H9 (cell line): ENCODE measurements at regions not wholly inside any gene's neighbourhood (a gene's known extent, or its start where the extent isn't known, plus 50 kb on each side); places are given as distances from the start of the nearest gene placed in this dataset.

Experiments
- DNase-seq: peaks from one replicate; pipeline ENCODE4 v3.0.0-alpha.2; 2017
- H2AFZ ChIP-seq: one replicate; pipeline ENCODE4 v1.6.1; 2013; ENCODE audit warnings: mild to moderate bottlenecking, low read length, control low read depth, moderate library complexity
- H2AK5ac ChIP-seq: 2 replicates; pipeline ENCODE4 v1.6.1; 2013; ENCODE audit warnings: low read length, control low read depth, mixed read lengths; ENCODE audit not compliant: insufficient read length
- H2BK120ac ChIP-seq: one replicate; pipeline ENCODE4 v1.6.1; 2013; ENCODE audit warnings: low read depth, mild to moderate bottlenecking, low read length, control low read depth, inconsistent platforms; ENCODE audit not compliant: poor library complexity, severe bottlenecking
- H2BK12ac ChIP-seq: 2 replicates; pipeline ENCODE4 v1.6.1; 2013; ENCODE audit warnings: low read length, control low read depth, mixed read lengths, low read depth; ENCODE audit not compliant: insufficient read length
- H2BK15ac ChIP-seq: 2 replicates; pipeline ENCODE4 v1.6.1; 2013; ENCODE audit warnings: low read depth, low read length, control low read depth
- H2BK20ac ChIP-seq: one replicate; pipeline ENCODE4 v1.6.1; 2013; ENCODE audit warnings: low read depth, mild to moderate bottlenecking, low read length, control low read depth, inconsistent platforms; ENCODE audit not compliant: poor library complexity, severe bottlenecking
- H2BK5ac ChIP-seq: 2 replicates; pipeline ENCODE4 v1.6.1; 2013; ENCODE audit warnings: low read length, control low read depth, mixed read lengths; ENCODE audit not compliant: insufficient read length
- H3K14ac ChIP-seq: 2 replicates; pipeline ENCODE4 v1.6.1; 2013; ENCODE audit warnings: low read length, control low read depth; ENCODE audit not compliant: insufficient read depth
- H3K18ac ChIP-seq: 2 replicates; pipeline ENCODE4 v1.6.1; 2013; ENCODE audit warnings: low read depth, mild to moderate bottlenecking, mixed read lengths, low read length, control low read depth; ENCODE audit not compliant: insufficient read length
- H3K23ac ChIP-seq: 2 replicates; pipeline ENCODE4 v1.6.1; 2013; ENCODE audit warnings: low read length, control low read depth, mixed read lengths, low read depth; ENCODE audit not compliant: insufficient read length
- H3K23me2 ChIP-seq: 2 replicates; pipeline ENCODE4 v1.6.1; 2013; ENCODE audit warnings: low read depth, mild to moderate bottlenecking, mixed read lengths, low read length, control low read depth; ENCODE audit not compliant: insufficient read length, poor library complexity, severe bottlenecking
- H3K27ac ChIP-seq: 2 replicates; pipeline ENCODE4 v1.5.1; 2013; ENCODE audit warnings: low read length, control low read depth, mixed read lengths, low read depth; ENCODE audit not compliant: insufficient read length
- H3K27me3 ChIP-seq: 2 replicates; pipeline ENCODE4 v1.6.1; 2013; ENCODE audit warnings: low read length, control low read depth, inconsistent platforms; ENCODE audit not compliant: insufficient read depth
- H3K4ac ChIP-seq: 2 replicates; pipeline ENCODE4 v1.6.1; 2013; ENCODE audit warnings: low read depth, mild to moderate bottlenecking, control low read depth, inconsistent platforms, low read length, moderate library complexity
- H3K4me1 ChIP-seq: 2 replicates; pipeline ENCODE4 v1.6.1; 2013; ENCODE audit warnings: low read length, control low read depth, inconsistent platforms; ENCODE audit not compliant: insufficient read depth
- H3K4me2 ChIP-seq: 2 replicates; pipeline ENCODE4 v1.6.1; 2013; ENCODE audit warnings: low read length, control low read depth, mixed read lengths; ENCODE audit not compliant: insufficient read length, insufficient read depth
- H3K56ac ChIP-seq: 2 replicates; pipeline ENCODE4 v1.6.1; 2013; ENCODE audit warnings: low read depth, mild to moderate bottlenecking, mixed read lengths, low read length, control low read depth; ENCODE audit not compliant: insufficient read length
- H3K79me1 ChIP-seq: 2 replicates; pipeline ENCODE4 v1.6.1; 2013; ENCODE audit warnings: low read depth, mild to moderate bottlenecking, moderate library complexity, low read length, control low read depth, inconsistent platforms; ENCODE audit not compliant: insufficient read depth, poor library complexity, severe bottlenecking
- H3K79me2 ChIP-seq: 2 replicates; pipeline ENCODE4 v1.6.1; 2013; ENCODE audit warnings: low read length, control low read depth, inconsistent platforms; ENCODE audit not compliant: insufficient read depth
- H3K9ac ChIP-seq: 2 replicates; pipeline ENCODE4 v1.6.1; 2013; ENCODE audit warnings: low read length, control low read depth, mixed read lengths; ENCODE audit not compliant: insufficient read length; ENCODE audit errors: extremely low read depth
- H3K9me3 ChIP-seq: one replicate; pipeline ENCODE4 v1.6.1; 2013; ENCODE audit warnings: low read depth, low read length, inconsistent platforms; ENCODE audit not compliant: control insufficient read depth
- H3T11ph ChIP-seq: one replicate; pipeline ENCODE4 v1.6.1; 2013; ENCODE audit warnings: mild to moderate bottlenecking, low read length, control low read depth, inconsistent platforms
- H4K20me1 ChIP-seq: one replicate; pipeline ENCODE4 v1.6.1; 2013; ENCODE audit not compliant: control insufficient read depth, insufficient read length, insufficient read depth
- H4K5ac ChIP-seq: 2 replicates; pipeline ENCODE4 v1.6.1; 2013; ENCODE audit warnings: low read depth, mild to moderate bottlenecking, mixed read lengths, low read length, control low read depth; ENCODE audit not compliant: insufficient read length
- H4K8ac ChIP-seq: replicated peaks from 2 replicates; pipeline ENCODE4 v1.6.1; 2013; ENCODE audit warnings: low read length, control low read depth, mixed read lengths, low read depth; ENCODE audit not compliant: insufficient read length
- H4K91ac ChIP-seq: 2 replicates; pipeline ENCODE4 v1.6.1; 2013; ENCODE audit warnings: low read depth, mild to moderate bottlenecking, moderate library complexity, mixed read lengths, low read length, control low read depth; ENCODE audit not compliant: insufficient read length
- H3K27ac Mint-ChIP-seq, 3 experiments: 2 replicates in 2 of 3; 3 replicates in 1 of 3; pipeline ENCODE4 v1.8.0; 2020 to 2021; ENCODE audit warnings: mixed read lengths in 3 of 3, mild to moderate bottlenecking in 1 of 3, moderate library complexity in 1 of 3
- H3K27me3 Mint-ChIP-seq: 2 replicates; pipeline ENCODE4 v1.8.0; 2021; ENCODE audit warnings: low read depth, mild to moderate bottlenecking, moderate library complexity, mixed read lengths
- H3K36me3 Mint-ChIP-seq, 3 experiments: 2 replicates in 2 of 3; 3 replicates in 1 of 3; pipeline ENCODE4 v1.8.0; 2020 to 2021; ENCODE audit warnings: low read depth in 3 of 3, mixed read lengths in 3 of 3; ENCODE audit not compliant: insufficient read depth in 1 of 3
- H3K4me1 Mint-ChIP-seq, 2 experiments: 2 replicates each; pipeline ENCODE4 v1.8.0; 2020; ENCODE audit warnings: mixed read lengths in 2 of 2
- H3K4me3 Mint-ChIP-seq, 2 experiments: 2 replicates in 1 of 2; 3 replicates in 1 of 2; pipeline ENCODE4 v1.8.0; 2020 to 2021; ENCODE audit warnings: mild to moderate bottlenecking in 2 of 2, mixed read lengths in 2 of 2, moderate library complexity in 1 of 2
- H3K9me3 Mint-ChIP-seq, 2 experiments: 2 replicates in 1 of 2; 3 replicates in 1 of 2; pipeline ENCODE4 v1.8.0; 2020; ENCODE audit warnings: mild to moderate bottlenecking in 2 of 2, mixed read lengths in 2 of 2, moderate library complexity in 1 of 2
- CTCF ChIP-seq: fragments of 200-600 bp; sonication (generic); conservative IDR thresholded peaks from 3 replicates; pipeline ENCODE4 v1.8.0; 2021; ENCODE audit warnings: antibody characterized with exemption, mild to moderate bottlenecking
- WGBS: extraction: QIAGEN DNeasy Blood & Tissue Kit; methylation state at CpG from one replicate; pipeline ENCODE4 v1.1.7; 2013; ENCODE audit warnings: missing lambda C conversion rate, low lambda C conversion rate, mixed read lengths; ENCODE audit not compliant: insufficient read length; ENCODE audit errors: extremely low coverage; 5-methylcytosine and 5-hydroxymethylcytosine counted together

GRCh38 chr18:79586436-79587225 is 93.0 kb upstream of the CTDP1 start:
- Mint-ChIP-seq H3K27me3 (no peaks in the 10 kb centered on the region; the same call in 1 of the 2 replicates), H3K9me3 (no peaks in the 10 kb centered on the region), H3K27ac (no peak overlapping the region), H3K4me3 (no peak overlapping the region; a peak in 1 of 5 replicates), H3K4me1 (peaks cover 12 to 20% of the 10 kb centered on the region in 2 experiments), H3K36me3 (no peaks in the 10 kb centered on the region)
- no peak overlapping the region for H3K14ac ChIP-seq
- H2BK5ac ChIP-seq = no peak overlapping the region
- peaks cover 4% of the 10 kb centered on the region for H4K20me1 ChIP-seq
- no peak overlapping the region for H4K8ac ChIP-seq
- H3K9ac ChIP-seq = no peak overlapping the region
- no peak overlapping the region for H3K4ac ChIP-seq
- H2BK15ac ChIP-seq = no peak overlapping the region
- H2AFZ ChIP-seq = no peak overlapping the region
- H3K23me2 ChIP-seq = peaks cover 4% of the 10 kb centered on the region
- H3K4me2 ChIP-seq = no peak overlapping the region
- H2AK5ac ChIP-seq = no peak overlapping the region
- H3T11ph ChIP-seq = no peak overlapping the region
- H3K18ac ChIP-seq = no peak overlapping the region
- no peak overlapping the region for H4K91ac ChIP-seq
- H3K23ac ChIP-seq = no peak overlapping the region
- H2BK12ac ChIP-seq = no peak overlapping the region
- H3K27ac ChIP-seq = no peak overlapping the region
- H3K56ac ChIP-seq = no peak overlapping the region
- DNase-seq = peak; percentile 19
- no peak for TF ChIP-seq CTCF
- WGBS = no CpG with 5 or more reads among the region's 34 CpGs
- no peak overlapping the region for H2BK120ac ChIP-seq
- H3K4me1 ChIP-seq = no peaks in the 10 kb centered on the region
- H3K9me3 ChIP-seq = no peaks in the 10 kb centered on the region
- H3K79me2 ChIP-seq = no peaks in the 10 kb centered on the region
- H3K27me3 ChIP-seq = no peaks in the 10 kb centered on the region
- no peaks in the 10 kb centered on the region for H3K79me1 ChIP-seq
- no peak overlapping the region for H4K5ac ChIP-seq
- H2BK20ac ChIP-seq = no peak overlapping the region
